C4-2B (cell line): ENCODE measurements at regions not wholly inside any gene's neighbourhood (a gene's known extent, or its start where the extent isn't known, plus 50 kb on each side); places are given as distances from the start of the nearest gene placed in this dataset.

Experiments used
- H3K27ac ChIP-seq: fragments of 450-650 bp; 2 replicates; pipeline ENCODE4 v1.5.1; 2017
- ZFX ChIP-seq: fragments of 450-650 bp; IDR thresholded peaks from 2 replicates; pipeline ENCODE4 v1.6.1; 2017
- TF ChIP-seq, protein P1 (sequence below): fragments of 450-650 bp; conservative IDR thresholded peaks from 2 replicates; pipeline ENCODE4 v1.5.1; 2017; ENCODE audit warnings: mild to moderate bottlenecking

GRCh38 chr7:87007038-87007437 lies 52.4 kb downstream of the ELAPOR2 start:
- H3K27ac ChIP-seq: no peak overlapping the region
- TF ChIP-seq, protein P1, sequence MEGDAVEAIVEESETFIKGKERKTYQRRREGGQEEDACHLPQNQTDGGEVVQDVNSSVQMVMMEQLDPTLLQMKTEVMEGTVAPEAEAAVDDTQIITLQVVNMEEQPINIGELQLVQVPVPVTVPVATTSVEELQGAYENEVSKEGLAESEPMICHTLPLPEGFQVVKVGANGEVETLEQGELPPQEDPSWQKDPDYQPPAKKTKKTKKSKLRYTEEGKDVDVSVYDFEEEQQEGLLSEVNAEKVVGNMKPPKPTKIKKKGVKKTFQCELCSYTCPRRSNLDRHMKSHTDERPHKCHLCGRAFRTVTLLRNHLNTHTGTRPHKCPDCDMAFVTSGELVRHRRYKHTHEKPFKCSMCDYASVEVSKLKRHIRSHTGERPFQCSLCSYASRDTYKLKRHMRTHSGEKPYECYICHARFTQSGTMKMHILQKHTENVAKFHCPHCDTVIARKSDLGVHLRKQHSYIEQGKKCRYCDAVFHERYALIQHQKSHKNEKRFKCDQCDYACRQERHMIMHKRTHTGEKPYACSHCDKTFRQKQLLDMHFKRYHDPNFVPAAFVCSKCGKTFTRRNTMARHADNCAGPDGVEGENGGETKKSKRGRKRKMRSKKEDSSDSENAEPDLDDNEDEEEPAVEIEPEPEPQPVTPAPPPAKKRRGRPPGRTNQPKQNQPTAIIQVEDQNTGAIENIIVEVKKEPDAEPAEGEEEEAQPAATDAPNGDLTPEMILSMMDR: no peak
- TF ChIP-seq ZFX: no peak

- no peak overlapping the region for H3K27ac ChIP-seq
- TF ChIP-seq ZFX: no peak
- TF ChIP-seq, protein P1: no peak
Measured at GRCh38 chr7:87004956-87005355, 54.5 kb downstream of the ELAPOR2 start.

DNA sequence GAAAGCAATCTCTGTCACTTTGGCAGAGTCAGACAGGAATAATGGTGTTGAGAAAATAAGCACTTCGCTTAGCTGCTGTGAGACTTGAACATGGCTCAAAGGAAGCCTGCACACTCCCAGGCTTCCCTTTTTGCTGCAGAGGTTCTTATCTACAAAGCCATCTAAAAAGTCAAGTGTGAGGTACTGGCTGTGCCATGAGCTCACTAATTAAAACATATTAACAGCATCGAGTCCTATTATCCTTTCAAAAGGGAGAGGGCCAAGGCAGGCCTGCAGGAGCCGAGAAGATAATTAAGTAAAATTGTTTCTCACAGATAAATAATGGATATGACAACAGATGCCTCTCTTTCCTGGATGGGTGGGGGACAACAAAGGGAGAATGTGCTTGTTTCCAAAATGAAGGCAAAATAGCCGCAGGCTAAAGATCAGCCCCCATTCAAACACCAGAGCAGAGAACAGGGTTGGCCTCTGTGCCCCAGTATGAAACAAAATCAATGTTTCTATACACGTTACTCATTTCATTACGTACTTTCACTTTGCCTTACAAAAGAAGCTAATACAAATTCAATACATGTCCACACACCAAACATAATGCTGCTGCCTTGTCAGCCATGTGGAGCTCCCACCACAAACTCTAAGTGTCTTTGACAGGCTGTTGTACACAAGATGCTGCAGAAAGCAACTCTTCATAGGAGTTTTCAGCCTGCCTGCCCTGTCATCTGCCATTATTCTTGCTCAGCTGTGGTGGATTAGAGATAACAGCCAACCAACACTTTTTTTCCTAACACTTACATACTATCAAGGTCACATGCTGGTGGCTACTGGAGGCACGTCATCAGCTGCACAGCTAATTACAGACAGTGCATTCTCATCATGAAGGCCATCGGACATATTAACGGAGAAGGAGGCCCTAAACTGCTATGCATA lies 55.3 kb downstream of the ELAPOR2 start:
- H3K27ac ChIP-seq: peak overlapping the region; percentile 14; the same call in 1 of the 2 replicates

DNA sequence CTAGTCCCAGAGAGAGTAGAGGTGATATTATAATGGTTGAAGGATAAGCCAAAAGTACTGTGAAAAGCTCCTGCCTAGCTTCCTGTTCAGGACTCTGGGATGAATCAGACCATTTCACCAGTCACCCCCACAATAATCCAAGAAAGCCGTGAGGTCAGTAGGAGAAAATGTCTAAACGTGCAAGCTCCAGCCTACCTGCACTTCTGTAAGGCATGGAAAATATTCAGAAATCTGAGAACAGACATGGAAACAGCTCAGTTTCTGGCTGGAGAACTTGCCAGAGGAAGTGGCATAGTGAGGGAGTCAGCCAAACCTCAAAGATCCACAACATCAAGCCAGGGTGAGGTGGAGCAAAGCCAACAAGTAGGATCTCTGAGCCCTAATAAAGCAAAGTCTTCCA lies 58.2 kb downstream of the ELAPOR2 start:
- TF ChIP-seq, protein P1: no peak
- no peak for TF ChIP-seq ZFX
- peak overlapping the region; percentile 8; the same call in 1 of the 2 replicates for H3K27ac ChIP-seq

More for the DNA sequence above, 55.3 kb downstream of the ELAPOR2 start:
- no peak for TF ChIP-seq ZFX
- TF ChIP-seq, protein P1: no peak

- no peak overlapping the region for H3K27ac ChIP-seq
- TF ChIP-seq, protein P1: no peak
Measured at GRCh38 chr7:87000344-87000743, 59.1 kb downstream of the ELAPOR2 start.

DNA sequence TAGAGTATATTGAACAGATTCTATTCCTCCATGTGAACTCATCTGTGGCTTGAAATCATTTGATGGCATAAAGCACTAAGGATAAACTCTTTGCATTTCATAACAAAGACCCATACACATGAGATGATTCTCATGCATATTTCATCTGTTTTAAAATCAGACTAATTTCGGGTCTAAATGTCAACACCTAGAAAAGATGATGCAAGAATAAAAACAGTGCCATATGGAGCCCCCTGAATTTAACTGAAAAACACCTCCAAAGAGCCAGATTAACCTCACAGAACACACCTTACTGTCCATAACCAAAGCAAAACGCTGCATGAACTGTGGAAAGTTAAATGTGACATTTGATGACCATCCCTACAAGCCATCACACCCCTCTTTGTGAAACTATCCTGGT lies 59.7 kb downstream of the ELAPOR2 start:
- no peak for TF ChIP-seq ZFX
- TF ChIP-seq, protein P1: no peak
- H3K27ac ChIP-seq: no peak overlapping the region

DNA sequence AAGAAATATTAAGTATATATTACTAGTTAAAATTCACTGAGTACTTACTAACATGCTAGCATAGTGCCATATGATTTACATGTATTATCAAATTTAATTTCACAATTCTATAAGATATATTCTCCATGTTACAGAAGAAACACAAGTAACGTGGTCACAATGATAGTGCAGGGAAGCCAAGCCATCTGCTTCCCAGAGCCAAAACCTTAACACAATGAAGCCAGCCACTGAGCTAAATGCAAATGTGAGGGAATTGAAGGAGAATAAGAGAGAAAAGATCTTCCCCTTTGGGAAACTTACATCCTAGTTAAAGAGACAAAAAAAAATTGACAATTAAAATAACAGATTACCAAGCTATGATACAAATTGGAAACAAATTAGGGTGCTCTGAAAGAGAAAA lies 63.6 kb downstream of the ELAPOR2 start:
- TF ChIP-seq ZFX: no peak
- TF ChIP-seq, protein P1: no peak
- H3K27ac ChIP-seq: no peak overlapping the region
